ENCODE measurements at regions not wholly inside any gene's neighbourhood (a gene's known extent, or its start where the extent isn't known, plus 50 kb on each side); places are given as distances from the start of the nearest gene placed in this dataset.

DNA sequence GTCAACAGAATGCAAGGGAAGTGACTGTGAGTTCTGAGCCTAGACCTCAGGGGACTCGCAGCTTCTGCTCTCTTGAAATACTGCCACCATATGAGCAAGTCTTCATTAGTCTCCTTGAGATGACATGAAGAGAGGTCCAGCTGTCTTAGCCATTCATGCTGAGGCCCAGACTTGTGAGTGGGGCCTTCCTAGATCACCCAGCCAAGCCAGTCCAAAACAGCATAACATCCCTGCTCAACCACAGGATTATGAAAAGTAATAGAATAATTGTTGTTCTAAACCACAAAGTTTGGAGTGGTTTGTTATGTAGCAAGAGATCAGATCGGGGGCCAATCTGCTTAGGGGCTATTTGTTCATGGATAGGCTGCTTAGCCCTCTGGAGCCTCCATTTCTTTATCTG, 54.9 kb upstream of the HTATIP2 start:
- Histone ChIP-seq H3K27ac (no peak overlapping the region), H3K9me3 (no peaks in the 10 kb centered on the region), H3K4me3 (no peak overlapping the region), H3K4me1 (no peaks in the 10 kb centered on the region), H3K36me3 (ENCODE audit: low read depth, missing control alignments) (no peaks in the 10 kb centered on the region), H3K27me3 (no peaks in the 10 kb centered on the region)
- TF ChIP-seq POLR2A (IDR thresholded peaks at IDR 0.05), result no peak
- TF ChIP-seq, protein P1, sequence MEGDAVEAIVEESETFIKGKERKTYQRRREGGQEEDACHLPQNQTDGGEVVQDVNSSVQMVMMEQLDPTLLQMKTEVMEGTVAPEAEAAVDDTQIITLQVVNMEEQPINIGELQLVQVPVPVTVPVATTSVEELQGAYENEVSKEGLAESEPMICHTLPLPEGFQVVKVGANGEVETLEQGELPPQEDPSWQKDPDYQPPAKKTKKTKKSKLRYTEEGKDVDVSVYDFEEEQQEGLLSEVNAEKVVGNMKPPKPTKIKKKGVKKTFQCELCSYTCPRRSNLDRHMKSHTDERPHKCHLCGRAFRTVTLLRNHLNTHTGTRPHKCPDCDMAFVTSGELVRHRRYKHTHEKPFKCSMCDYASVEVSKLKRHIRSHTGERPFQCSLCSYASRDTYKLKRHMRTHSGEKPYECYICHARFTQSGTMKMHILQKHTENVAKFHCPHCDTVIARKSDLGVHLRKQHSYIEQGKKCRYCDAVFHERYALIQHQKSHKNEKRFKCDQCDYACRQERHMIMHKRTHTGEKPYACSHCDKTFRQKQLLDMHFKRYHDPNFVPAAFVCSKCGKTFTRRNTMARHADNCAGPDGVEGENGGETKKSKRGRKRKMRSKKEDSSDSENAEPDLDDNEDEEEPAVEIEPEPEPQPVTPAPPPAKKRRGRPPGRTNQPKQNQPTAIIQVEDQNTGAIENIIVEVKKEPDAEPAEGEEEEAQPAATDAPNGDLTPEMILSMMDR (IDR thresholded peaks at IDR 0.05), result no peak
- intact Hi-C loops (cut with DNase I; ENCODE audit: low total_unique reads), result no loop called here
- DNase-seq, result no peak
- WGBS, 2 donors, result 71 to 77% methylated on average over 2 of the region's 2 CpGs

DNA sequence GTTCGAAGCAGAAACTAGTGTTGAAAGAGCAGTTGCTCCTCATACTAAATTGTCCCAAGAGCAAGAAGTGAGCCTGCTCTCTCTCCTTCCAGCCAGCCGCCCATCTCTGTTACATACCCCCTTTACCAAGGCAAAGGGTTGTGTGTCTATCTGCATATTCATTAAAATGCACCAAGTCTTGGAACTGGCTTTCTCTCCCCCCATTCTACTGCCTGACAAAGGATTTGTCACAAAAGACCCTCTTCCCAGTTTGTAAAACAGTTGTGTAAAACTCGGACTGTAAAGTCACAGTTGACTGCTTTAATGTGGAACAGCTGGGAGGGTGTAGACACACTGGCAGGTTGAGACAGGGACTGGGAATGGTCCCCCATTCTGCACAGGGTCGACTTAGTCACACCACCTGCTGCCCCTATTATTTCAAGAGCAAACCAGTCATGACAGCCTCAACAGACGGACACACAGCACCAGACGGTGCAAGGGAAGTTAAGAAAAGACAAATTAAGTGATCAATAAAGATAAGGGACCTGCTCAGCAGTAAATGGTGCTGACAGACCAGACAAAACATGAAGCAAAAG, 60.0 kb upstream of the HTATIP2 start:
- Histone ChIP-seq H3K27me3 (no peaks in the 10 kb centered on the region), H3K27ac (no peak overlapping the region), H3K36me3 (ENCODE audit: low read depth, missing control alignments) (no peaks in the 10 kb centered on the region), H3K9me3 (no peaks in the 10 kb centered on the region), H3K4me1 (no peaks in the 10 kb centered on the region), H3K4me3 (no peak overlapping the region)
- intact Hi-C loops (cut with DNase I; ENCODE audit: low total_unique reads), result no loop called here
- DNase-seq, result no peak
- no peak for TF ChIP-seq POLR2A (IDR thresholded peaks at IDR 0.05)
- TF ChIP-seq, protein P1 (IDR thresholded peaks at IDR 0.05), result no peak
- WGBS, 2 donors, result 61 to 64% methylated on average over 6 of the region's 6 CpGs

DNA sequence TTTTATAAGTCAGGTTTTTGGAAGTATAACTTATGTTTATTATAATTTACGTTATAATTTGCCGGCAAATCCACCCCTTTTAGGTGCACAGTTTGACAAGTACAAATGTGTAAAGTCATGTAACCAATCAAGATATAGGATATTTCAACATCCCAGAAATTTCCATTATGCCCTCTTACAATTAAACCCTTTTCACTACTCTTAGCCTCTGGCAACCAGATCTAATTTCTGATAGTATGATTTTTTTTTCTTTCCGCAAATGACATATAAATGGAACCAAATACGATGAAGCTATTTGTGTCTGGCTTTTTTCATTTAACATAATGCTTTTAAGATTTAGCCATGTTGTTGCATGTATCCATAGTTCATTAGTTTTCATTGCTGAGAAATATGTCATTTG, 69.5 kb upstream of the HTATIP2 start:
- Histone ChIP-seq H3K4me3 (no peak overlapping the region), H3K9me3 (no peaks in the 10 kb centered on the region), H3K27me3 (no peaks in the 10 kb centered on the region), H3K36me3 (ENCODE audit: low read depth, missing control alignments) (no peaks in the 10 kb centered on the region), H3K4me1 (no peaks in the 10 kb centered on the region), H3K27ac (no peak overlapping the region)
- TF ChIP-seq, protein P1 (IDR thresholded peaks at IDR 0.05), result no peak
- TF ChIP-seq POLR2A (IDR thresholded peaks at IDR 0.05), result no peak
- no peak for DNase-seq
- WGBS, 2 donors, result 87 to 88% methylated on average over 4 of the region's 4 CpGs
- intact Hi-C loops (cut with DNase I; ENCODE audit: low total_unique reads), result no loop called here

DNA sequence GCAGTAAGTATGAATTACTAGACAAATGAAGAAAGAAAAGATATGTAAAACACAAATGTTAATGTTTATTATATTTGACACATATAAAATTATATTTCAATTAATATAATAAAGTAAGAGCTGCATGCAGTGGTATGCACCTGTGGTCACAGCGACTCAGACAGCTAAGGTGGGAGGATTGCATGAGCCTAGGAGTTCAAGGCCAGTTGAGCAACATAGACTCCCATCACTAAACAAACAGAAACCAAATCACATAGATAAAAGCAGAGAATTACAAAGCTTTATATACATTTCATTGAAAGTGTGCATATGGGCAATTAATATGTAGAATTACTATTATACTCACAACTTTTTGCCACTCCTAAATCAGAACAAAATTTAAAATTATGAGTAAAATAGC, 70.0 kb upstream of the HTATIP2 start:
- H3K9me3 ChIP-seq, result no peaks in the 10 kb centered on the region
- intact Hi-C loops (cut with DNase I; ENCODE audit: low total_unique reads), result no loop called here
- H3K36me3 ChIP-seq (ENCODE audit: low read depth, missing control alignments), result no peaks in the 10 kb centered on the region
- TF ChIP-seq, protein P1 (IDR thresholded peaks at IDR 0.05), result no peak
- TF ChIP-seq POLR2A (IDR thresholded peaks at IDR 0.05), result no peak
- no peak overlapping the region for H3K27ac ChIP-seq
- no peaks in the 10 kb centered on the region for H3K27me3 ChIP-seq
- H3K4me1 ChIP-seq, result no peaks in the 10 kb centered on the region
- WGBS, 2 donors, result 27 to 33% methylated on average over 1 of the region's 1 CpG
- DNase-seq, result no peak
- H3K4me3 ChIP-seq, result no peak overlapping the region

DNA sequence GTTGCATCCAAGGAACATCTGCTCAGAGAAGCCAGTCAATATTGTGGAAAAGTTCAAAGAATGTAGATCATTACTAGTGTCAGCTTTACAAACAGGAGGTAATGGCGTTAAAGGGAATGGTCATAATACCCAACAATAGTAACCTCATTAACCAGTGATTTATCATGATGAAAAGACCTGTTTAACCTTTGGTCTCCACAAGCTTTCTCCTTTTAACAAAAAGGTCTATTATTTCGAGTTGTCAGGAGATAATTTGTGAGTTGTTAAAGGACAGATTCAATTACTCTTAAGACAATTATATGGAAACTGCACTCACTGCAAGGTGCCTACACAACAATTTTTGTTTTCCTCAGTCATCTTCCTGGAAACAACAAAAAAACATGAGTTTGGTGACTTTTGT, 73.8 kb upstream of the HTATIP2 start:
- intact Hi-C loops (cut with DNase I; ENCODE audit: low total_unique reads), result no loop called here
- no peaks in the 10 kb centered on the region for H3K4me1 ChIP-seq
- H3K4me3 ChIP-seq, result no peak overlapping the region
- 42 to 50% methylated on average over 2 of the region's 2 CpGs for WGBS, 2 donors
- H3K36me3 ChIP-seq (ENCODE audit: low read depth, missing control alignments), result no peaks in the 10 kb centered on the region
- no peaks in the 10 kb centered on the region for H3K27me3 ChIP-seq
- DNase-seq, result no peak
- no peak overlapping the region for H3K27ac ChIP-seq
- H3K9me3 ChIP-seq, result no peaks in the 10 kb centered on the region
- TF ChIP-seq, protein P1 (IDR thresholded peaks at IDR 0.05), result no peak
- TF ChIP-seq POLR2A (IDR thresholded peaks at IDR 0.05), result no peak
